ENCODE measurements at regions not wholly inside any gene's neighbourhood (a gene's known extent, or its start where the extent isn't known, plus 50 kb on each side); places are given as distances from the start of the nearest gene placed in this dataset.
"Not testable (repeated sequence)": the region's sequence is repeated elsewhere in the genome, so short reads cannot be mapped to it uniquely, and the experiment has no call there.

- peak; percentile 59 to 67 for DNase-seq
Observed at GRCh38 chr17:30731210-30732132, 93.0 kb downstream of the CRLF3 start.

DNA sequence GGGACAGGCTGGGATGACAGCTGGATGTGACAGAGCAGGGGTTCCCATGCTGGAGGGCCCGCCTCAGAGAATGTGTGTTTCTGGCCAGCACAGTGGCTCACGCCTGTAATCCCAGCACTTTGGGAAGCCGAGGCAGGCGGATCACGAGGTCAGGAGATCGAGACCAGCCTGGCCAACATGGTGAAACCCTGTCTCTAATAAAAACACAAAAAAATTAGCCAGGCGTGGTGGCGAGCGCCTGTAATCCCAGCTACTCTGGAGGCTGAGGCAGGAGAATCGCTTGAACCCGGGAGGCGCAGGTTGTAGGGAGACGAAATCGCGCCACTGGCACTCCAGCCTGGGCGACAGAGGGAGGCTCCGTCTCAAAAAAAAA lies 93.7 kb downstream of the CRLF3 start:
- not testable (repeated sequence) for DNase-seq

- DNase-seq, result not testable (repeated sequence)
Observed at GRCh38 chr17:30730171-30730836, 94.2 kb downstream of the CRLF3 start.

DNA sequence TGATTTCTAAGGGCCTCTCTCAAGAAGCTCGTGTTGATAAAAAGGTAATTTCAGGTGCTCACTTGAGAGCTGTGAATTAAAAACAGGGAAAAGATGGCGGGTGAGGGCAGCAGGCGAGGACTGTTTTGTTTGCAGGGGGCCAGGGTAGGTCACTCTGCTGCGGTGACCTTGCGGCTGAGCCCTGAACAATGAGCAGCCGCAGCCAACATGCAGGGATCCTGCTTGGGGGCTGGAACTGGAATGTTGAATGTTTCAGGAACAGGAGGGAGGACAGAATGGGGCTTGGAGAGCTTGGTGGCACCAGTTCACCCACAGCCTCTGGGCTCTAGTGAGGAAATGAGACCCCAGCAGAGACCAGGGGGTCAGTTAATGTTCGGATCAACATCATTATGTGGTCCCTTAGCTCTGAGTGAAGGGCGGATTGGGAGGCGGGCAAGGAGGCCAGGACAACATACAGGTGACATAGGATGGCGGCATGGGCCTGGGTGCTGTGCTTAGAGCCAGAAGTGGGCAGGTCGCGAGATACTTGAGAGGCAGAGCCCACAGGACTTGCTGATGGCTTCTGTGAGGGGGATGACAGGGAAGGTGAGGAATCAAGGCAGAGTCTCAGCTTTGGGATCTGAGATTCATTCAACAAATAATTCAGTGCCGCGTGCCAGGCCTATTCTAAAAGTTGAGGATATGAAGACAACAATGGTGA lies 94.9 kb downstream of the CRLF3 start:
- not testable (repeated sequence) for DNase-seq

GRCh38 chr17:30727517-30727916 lies 97.0 kb downstream of the CRLF3 start:
- DNase-seq, result not testable (repeated sequence)

- not testable (repeated sequence) for DNase-seq
Observed at GRCh38 chr17:30726734-30727133, 97.8 kb downstream of the CRLF3 start.

GRCh38 chr17:30726310-30726709 lies 98.2 kb downstream of the CRLF3 start:
- not testable (repeated sequence) for DNase-seq

DNA sequence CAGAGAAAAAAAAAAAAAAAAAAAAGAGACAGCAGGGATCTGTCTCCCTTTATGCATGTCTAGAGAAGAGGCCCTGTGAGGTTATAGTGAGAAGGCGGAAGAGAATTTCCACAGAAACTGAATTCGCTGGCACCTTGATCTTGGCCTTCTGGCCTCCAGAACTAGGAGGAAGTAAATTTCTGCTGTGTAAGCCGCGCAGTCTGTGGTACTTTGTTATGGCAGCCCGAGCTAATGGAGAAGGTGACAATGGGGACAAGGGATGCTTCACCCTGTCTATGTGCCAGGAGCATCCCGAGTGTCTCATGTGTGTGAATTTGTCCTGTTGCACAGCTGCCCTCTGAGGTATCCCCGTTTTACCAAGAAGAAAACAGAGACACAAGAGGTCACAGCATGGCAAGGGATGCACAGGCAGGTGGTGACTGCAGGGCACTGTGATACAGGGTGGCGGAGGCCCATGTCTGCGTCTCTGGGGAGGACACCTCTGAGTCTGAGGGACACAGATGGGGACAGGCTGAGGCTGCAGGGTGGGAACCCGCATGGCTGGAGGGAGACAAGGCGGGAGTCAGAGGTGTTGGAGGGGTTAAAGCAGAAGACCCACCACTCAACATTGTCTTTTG lies 100.3 kb downstream of the CRLF3 start:
- not testable (repeated sequence) for DNase-seq

DNA sequence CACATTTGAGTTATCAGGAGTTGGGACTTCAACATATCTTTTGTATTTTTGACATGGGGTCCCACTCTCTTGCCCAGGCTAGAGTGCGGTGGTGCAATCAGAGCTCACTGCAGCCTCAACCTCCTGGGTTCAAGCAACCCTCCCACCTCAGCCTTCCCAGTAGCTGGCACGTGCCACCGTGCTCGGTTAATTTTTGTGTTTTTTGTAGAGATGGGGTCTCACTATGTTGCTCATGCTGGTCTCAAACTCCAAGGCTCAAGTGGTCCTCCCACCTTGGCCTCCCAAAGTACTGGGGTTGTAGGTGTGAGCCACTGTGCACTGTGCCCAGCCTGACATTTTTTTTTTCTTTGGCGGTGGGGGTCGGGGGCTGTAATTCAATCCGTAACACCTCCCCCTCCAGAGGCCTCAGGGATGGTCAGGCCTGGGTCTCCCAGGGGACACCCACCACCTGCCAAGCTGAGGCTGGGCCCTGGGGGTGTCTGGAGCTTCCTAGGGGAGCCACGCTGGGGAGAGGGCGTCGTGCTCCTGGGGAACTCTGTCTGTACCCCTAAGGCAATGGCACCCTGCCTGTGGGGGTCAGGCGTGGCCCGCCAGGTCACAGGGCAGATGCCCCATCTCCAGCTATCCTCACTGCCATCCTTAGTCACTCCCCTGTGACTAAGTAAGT lies 102.2 kb downstream of the CRLF3 start:
- not testable (repeated sequence) for DNase-seq

GRCh38 chr17:30720971-30721370 lies 103.5 kb downstream of the CRLF3 start:
- not testable (repeated sequence) for DNase-seq

DNA sequence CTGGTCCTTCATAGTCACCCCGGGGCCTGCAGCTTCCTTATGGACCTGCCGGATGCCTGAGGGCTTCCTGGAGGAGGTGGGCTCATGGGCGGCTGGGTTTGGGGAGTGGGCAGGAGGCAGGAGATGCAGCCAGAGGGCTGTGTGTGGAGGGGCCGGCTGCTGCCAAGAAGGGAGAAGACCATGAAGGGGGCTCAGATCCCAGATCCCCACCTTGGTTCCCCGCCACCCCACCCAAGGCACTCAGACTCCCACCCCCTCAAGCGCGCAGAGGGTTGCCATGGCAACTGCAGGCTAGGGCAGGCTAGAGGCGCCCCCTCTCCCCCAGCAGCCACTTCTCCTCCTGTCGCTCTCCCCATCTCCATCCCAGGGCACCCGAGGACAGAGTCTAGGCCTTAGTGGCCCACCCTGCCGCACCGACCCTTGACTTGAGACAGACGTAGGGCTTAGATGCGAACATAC lies 104.5 kb downstream of the CRLF3 start:
- no peak for DNase-seq

DNA sequence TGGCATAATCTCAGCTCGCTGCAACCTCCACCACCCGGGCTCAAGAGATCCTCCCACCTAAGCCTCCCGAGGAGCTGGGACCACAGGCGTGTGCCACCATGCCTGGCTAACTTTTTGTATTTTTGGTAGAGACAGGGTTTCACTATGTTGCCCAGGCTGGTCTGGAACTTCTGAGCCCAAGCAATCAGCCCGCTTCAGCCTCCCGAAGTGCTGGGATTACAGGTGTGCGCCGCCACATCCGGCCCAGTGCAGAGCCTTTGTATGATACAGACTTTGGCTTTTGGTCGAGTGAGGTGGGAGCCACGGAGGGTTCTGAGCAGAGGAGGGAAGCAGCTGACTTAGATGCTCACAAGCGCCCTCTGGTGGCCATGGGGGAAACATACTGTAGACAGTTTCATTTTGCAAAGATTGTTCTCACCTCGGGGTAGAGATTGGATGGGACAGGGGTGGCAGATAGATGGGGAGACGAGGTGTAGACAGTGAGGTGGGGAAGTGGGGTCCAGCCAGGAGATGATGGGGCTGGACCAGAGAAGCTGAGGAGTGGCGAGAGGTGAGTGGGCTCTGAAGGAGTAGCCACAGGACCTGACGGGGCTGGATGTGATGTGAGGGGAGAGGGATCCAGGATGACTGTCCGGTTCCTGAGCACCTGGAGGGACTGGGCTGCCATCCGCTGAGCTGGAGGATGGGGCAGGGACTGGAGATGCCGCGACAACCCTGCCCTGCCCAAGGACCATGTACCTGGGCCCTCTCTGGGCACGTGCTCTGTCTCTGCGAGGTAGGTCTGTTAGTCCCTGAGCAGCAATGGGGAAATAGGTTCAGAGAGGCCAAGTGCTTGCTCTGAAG lies 105.1 kb downstream of the CRLF3 start:
- not testable (repeated sequence) for DNase-seq

DNA sequence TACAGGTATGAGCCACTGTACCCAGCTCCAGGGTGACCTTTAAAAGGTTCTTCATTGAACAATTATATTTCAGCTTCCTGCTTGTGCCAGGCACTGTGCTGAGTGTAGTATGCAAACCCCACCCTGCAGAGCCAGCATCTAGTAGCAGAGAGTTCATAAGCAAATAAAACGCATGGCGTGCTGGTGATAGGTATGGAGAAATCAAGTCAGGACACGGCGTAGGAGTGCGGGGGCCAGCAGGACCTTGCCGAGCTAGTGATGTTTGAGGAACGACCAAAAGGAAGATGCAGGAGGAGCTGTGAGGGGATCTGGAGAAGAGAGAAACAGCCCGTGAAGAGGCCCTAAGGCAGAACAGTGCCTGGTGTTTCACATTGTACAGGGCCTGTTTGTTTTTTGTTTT lies 105.8 kb downstream of the CRLF3 start:
- DNase-seq, result not testable (repeated sequence)

DNA sequence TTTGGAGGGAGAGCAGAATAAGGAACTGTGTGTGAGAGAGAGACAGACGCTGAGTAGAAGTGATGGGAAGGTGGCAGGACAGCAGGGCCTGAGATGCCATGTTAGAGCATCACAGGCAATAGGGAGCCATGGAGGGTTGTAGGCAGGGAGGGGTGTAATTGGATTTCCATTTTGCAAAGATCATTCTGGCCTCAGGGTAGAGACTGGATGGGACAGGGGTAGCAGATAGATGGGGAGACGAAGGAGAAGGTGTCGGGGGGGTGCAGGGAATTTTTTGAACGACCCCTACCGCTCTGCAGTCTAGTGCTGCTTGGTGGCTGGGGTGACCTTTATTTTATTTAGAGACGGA lies 106.4 kb downstream of the CRLF3 start:
- DNase-seq, result not testable (repeated sequence)

GRCh38 chr17:30717291-30718098 lies 107.0 kb downstream of the CRLF3 start:
- DNase-seq, result no peak

- no peak for DNase-seq
Observed at GRCh38 chr17:30716461-30717290, 107.8 kb downstream of the CRLF3 start.

GRCh38 chr17:30714825-30715622 lies 109.5 kb downstream of the CRLF3 start:
- DNase-seq, result not testable (repeated sequence)

DNA sequence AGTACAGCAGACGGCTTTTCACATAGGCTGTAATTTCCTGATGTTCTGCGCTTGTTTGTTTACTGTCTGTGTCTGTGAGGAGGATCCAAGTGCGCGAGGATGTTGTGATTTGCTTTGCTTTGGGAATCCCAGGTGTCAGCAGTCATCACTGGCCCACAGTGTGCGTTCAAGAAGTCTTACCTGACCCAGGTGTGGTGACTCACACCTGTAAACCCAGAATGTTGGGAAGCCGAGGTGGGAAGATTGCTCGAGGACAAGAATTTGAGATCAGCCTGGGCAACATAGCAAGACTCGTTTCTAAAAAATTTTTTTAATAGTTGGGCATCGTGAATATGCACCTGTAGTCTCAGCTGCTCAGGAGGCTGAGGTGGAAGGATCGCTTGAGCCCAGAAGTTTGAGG lies 110.7 kb downstream of the CRLF3 start:
- not testable (repeated sequence) for DNase-seq

DNA sequence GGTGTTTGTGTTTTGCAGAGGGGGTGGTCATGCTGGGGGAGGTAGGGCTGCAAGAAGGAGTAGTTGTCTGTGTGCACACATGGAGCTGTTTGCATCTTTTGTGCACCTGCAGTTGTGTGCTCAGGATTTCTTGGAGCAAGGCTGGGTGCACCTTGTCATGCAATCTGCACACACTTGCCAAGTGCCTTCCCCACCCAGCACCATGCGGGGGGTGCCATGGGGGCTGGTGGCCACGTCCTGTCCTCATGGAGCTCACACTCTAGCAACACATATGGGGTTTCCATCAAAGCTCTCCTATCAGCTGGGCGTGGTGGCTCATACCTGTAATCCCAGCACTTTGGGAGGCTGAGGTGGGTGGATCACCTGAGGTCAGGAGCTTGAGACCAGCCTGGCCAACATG lies 111.6 kb downstream of the CRLF3 start:
- not testable (repeated sequence) for DNase-seq

Measured in NCI-H187 (cell line).